ENCODE measurements at regions not wholly inside any gene's neighbourhood (a gene's known extent, or its start where the extent isn't known, plus 50 kb on each side); places are given as distances from the start of the nearest gene placed in this dataset.

DNA sequence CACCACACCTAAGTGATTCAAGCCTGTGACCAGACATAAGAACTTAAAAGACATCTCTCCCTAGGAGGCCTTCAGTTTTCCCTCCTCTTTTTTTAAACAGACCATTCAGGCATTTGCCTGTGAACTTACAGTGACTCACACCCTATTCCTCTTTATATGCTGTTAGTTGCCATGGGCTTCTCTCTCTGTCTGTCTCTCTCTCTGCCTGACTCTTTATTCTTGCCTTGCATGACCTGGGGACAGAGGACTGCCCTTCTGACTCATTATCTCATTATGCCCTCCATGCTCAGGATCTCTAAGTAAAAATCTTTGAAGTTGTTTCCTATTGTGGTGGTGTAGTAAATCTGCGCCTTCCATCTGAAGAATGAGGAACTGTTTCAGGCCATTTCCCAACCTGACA is 442.2 kb upstream of the MAN1A1 start:
- TF ChIP-seq GABPA (IDR thresholded peaks at IDR 0.05; ENCODE audit: borderline replicate concordance, insufficient read depth, low read length) (no peak), CTCF (IDR thresholded peaks at IDR 0.05; ENCODE audit: control extremely low read depth in 1 of 3, insufficient read depth in 1 of 3, low read depth in 1 of 3, low read length in 3 of 3) (no peak), EP300 (IDR thresholded peaks at IDR 0.05; ENCODE audit: borderline replicate concordance in 1 of 2, low read depth in 2 of 2, low read length in 2 of 2) (no peak), POLR2A (IDR thresholded peaks at IDR 0.05; ENCODE audit: control extremely low read depth in 1 of 2, low read depth in 2 of 2, low read length in 2 of 2) (no peak), RAD21 (IDR thresholded peaks at IDR 0.05 in 1 of 2, conservative IDR thresholded peaks at IDR 0.05 in 1 of 2; ENCODE audit: low read depth in 2 of 2, low read length in 2 of 2) (no peak), CBX8 (IDR thresholded peaks at IDR 0.05; ENCODE audit: borderline replicate concordance, low read depth, low read length) (no peak), YY1 (IDR thresholded peaks at IDR 0.05; ENCODE audit: low read depth, low read length) (no peak), ZNF274 (IDR thresholded peaks at IDR 0.05; ENCODE audit: borderline replicate concordance, extremely low read depth, low read length) (no peak), TAF1 (IDR thresholded peaks at IDR 0.05; ENCODE audit: low read depth, low read length) (no peak), RFX5 (IDR thresholded peaks at IDR 0.05; ENCODE audit: borderline replicate concordance, low read depth, low read length) (no peak), TCF12 (IDR thresholded peaks at IDR 0.05; ENCODE audit: low read depth, low read length) (no peak), BRCA1 (IDR thresholded peaks at IDR 0.05; ENCODE audit: low read depth, low read length) (no peak), CBX5 (IDR thresholded peaks at IDR 0.05; ENCODE audit: low read depth, low read length) (no peak), SP2 (IDR thresholded peaks at IDR 0.05; ENCODE audit: low read length) (no peak)
